ENCODE measurements at regions not wholly inside any gene's neighbourhood (a gene's known extent, or its start where the extent isn't known, plus 50 kb on each side); places are given as distances from the start of the nearest gene placed in this dataset.

DNA sequence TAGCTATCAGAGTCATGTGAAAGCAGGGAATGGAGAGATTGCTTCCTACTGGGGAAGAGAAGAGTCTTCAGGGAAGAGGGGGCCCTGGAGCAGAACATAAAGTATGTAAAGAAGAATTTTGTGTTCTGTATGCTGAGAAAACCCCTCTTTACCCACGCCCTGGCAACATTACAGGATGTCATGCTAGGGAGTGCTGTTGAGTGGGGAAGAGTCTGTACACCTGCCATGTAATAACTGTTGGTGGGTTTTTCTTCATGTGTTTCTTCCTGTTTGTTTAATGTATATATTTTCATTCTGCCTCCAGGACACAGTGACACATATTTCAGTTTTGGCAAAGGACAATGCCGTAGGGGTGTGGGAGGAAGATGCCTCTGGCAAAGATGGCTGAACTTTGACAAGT is 122.8 kb upstream of the LPP start:
- no peaks in the 10 kb centered on the region for H3K27me3 ChIP-seq (replicated peaks in 1 of 4; ENCODE audit: control extremely low read depth in 1 of 4, control insufficient read depth in 3 of 4, insufficient read depth in 4 of 4, low read length in 3 of 4)
- no peak overlapping the region for H3K4me2 ChIP-seq (replicated peaks; ENCODE audit: low read depth, low read length, poor library complexity, severe bottlenecking)
- TF ChIP-seq, protein P1, sequence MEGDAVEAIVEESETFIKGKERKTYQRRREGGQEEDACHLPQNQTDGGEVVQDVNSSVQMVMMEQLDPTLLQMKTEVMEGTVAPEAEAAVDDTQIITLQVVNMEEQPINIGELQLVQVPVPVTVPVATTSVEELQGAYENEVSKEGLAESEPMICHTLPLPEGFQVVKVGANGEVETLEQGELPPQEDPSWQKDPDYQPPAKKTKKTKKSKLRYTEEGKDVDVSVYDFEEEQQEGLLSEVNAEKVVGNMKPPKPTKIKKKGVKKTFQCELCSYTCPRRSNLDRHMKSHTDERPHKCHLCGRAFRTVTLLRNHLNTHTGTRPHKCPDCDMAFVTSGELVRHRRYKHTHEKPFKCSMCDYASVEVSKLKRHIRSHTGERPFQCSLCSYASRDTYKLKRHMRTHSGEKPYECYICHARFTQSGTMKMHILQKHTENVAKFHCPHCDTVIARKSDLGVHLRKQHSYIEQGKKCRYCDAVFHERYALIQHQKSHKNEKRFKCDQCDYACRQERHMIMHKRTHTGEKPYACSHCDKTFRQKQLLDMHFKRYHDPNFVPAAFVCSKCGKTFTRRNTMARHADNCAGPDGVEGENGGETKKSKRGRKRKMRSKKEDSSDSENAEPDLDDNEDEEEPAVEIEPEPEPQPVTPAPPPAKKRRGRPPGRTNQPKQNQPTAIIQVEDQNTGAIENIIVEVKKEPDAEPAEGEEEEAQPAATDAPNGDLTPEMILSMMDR (IDR thresholded peaks at IDR 0.05) = no peak
- TF ChIP-seq EZH2 (IDR thresholded peaks at IDR 0.05; ENCODE audit: borderline replicate concordance, insufficient read depth, low read depth, low read length, poor library complexity, severe bottlenecking) = no peak
- no peak overlapping the region for H3K9ac ChIP-seq (ENCODE audit: low read length)
- no peaks in the 10 kb centered on the region for H3K36me3 ChIP-seq (replicated peaks in 1 of 2; ENCODE audit: control extremely low read depth in 1 of 2, control insufficient read depth in 1 of 2, extremely low read depth in 1 of 2, insufficient read depth in 2 of 2, low read length in 1 of 2)
- H3K27me3 Mint-ChIP-seq = peaks cover 2% of the 10 kb centered on the region
- peak overlapping the region; percentile 53 for H3K27ac Mint-ChIP-seq
- ATAC-seq (ENCODE audit: low read depth) = no peak
- peaks cover 18% of the 10 kb centered on the region for H3K4me1 Mint-ChIP-seq
- ChIA-PET CTCF (interaction anchor here (0.7 to 1.2 kb wide), 3 partner anchors 227 to 541 kb away, joined by 3 to 4 read pairs (median 3); no protein-coding TSS in a partner anchor), POLR2A (interaction anchor here (0.7 kb wide), 1 partner anchor 283 kb away, joined by 3 read pairs; no protein-coding TSS in a partner anchor)
- no peaks in the 10 kb centered on the region for H3K79me2 ChIP-seq (ENCODE audit: control insufficient read depth, insufficient read depth, low read length)
- H3K4me3 ChIP-seq (ENCODE audit: control extremely low read depth in 1 of 5, extremely low read depth in 1 of 5, insufficient read depth in 1 of 5, low read depth in 2 of 5, low read length in 4 of 5) = no peak overlapping the region
- H3K4me1 ChIP-seq (ENCODE audit: control insufficient read depth in 2 of 2, insufficient read depth in 2 of 2, low read length in 2 of 2) = peaks cover 0 to 4% of the 10 kb centered on the region in 2 donors
- intact Hi-C loops (cut with micrococcal nuclease) = no loop called here
- peaks cover 0 to 3% (median 0%) of the 10 kb centered on the region in 3 donors for H3K9me3 ChIP-seq (ENCODE audit: control extremely low read depth in 1 of 3, control insufficient read depth in 2 of 3, insufficient read depth in 1 of 3, low read length in 2 of 3)
- no peak overlapping the region for H3K27ac ChIP-seq (ENCODE audit: low read length in 2 of 2)
- H3K4me3 Mint-ChIP-seq = no peak overlapping the region
- DNase-seq = no peak
- H4K20me1 ChIP-seq (ENCODE audit: control insufficient read depth, insufficient read depth, low read length, poor library complexity, severe bottlenecking) = no peaks in the 10 kb centered on the region
- WGBS (ENCODE audit: insufficient coverage) = no CpG with 5 or more reads among the region's 2 CpGs
- no peak overlapping the region for H2AFZ ChIP-seq (ENCODE audit: insufficient read depth, low read depth, low read length, poor library complexity, severe bottlenecking)
- peaks cover 8% of the 10 kb centered on the region for H3K9me3 Mint-ChIP-seq (ENCODE audit: insufficient read depth)

DNA sequence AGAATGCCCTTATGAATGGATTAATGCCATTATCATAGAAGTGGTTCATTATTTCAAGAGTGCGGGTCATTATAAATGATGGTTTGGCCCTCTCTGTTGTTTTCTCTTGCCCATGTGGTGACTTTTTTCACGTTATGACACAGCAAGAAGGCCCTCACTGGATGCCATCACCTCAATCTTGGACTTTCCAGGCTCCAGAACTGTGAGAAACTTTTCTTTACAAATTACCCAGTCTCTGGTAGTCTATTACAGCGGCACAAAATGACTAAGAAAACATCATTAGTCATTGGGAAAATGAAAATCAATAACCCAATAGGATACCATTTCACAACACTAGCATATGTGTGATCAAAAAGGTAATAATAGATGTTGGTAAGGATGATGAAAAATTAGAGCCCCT is 119.0 kb upstream of the LPP start:
- intact Hi-C loops (cut with micrococcal nuclease) = no loop called here

More for the DNA sequence above, 119.0 kb upstream of the LPP start:
- Histone ChIP-seq H3K9ac (ENCODE audit: low read length) (no peak overlapping the region), H2AFZ (ENCODE audit: insufficient read depth, low read depth, low read length, poor library complexity, severe bottlenecking) (no peak overlapping the region), H3K27me3 (replicated peaks in 1 of 4; ENCODE audit: control extremely low read depth in 1 of 4, control insufficient read depth in 3 of 4, insufficient read depth in 4 of 4, low read length in 3 of 4) (peaks cover 0 to 4% (median 0%) of the 10 kb centered on the region in 4 experiments), H3K9me3 (ENCODE audit: control extremely low read depth in 1 of 3, control insufficient read depth in 2 of 3, insufficient read depth in 1 of 3, low read length in 2 of 3) (peaks cover 0 to 3% (median 0%) of the 10 kb centered on the region in 3 donors), H3K4me2 (replicated peaks; ENCODE audit: low read depth, low read length, poor library complexity, severe bottlenecking) (no peak overlapping the region), H3K4me1 (ENCODE audit: control insufficient read depth in 2 of 2, insufficient read depth in 2 of 2, low read length in 2 of 2) (peaks cover 4 to 6% of the 10 kb centered on the region in 2 donors), H3K27ac (ENCODE audit: low read length in 2 of 2) (no peak overlapping the region), H3K36me3 (replicated peaks in 1 of 2; ENCODE audit: control extremely low read depth in 1 of 2, control insufficient read depth in 1 of 2, extremely low read depth in 1 of 2, insufficient read depth in 2 of 2, low read length in 1 of 2) (no peaks in the 10 kb centered on the region), H3K79me2 (ENCODE audit: control insufficient read depth, insufficient read depth, low read length) (no peaks in the 10 kb centered on the region), H4K20me1 (ENCODE audit: control insufficient read depth, insufficient read depth, low read length, poor library complexity, severe bottlenecking) (no peaks in the 10 kb centered on the region), H3K4me3 (ENCODE audit: control extremely low read depth in 1 of 5, extremely low read depth in 1 of 5, insufficient read depth in 1 of 5, low read depth in 2 of 5, low read length in 4 of 5) (no peak overlapping the region)
- Mint-ChIP-seq H3K4me3 (no peak overlapping the region), H3K9me3 (ENCODE audit: insufficient read depth) (peaks cover 8% of the 10 kb centered on the region), H3K4me1 (peaks cover 21% of the 10 kb centered on the region), H3K27me3 (peaks cover 2% of the 10 kb centered on the region), H3K27ac (no peak overlapping the region)
- ChIA-PET CTCF (no interaction called here), POLR2A (no interaction called here)
- DNase-seq = no peak
- TF ChIP-seq, protein P1 (IDR thresholded peaks at IDR 0.05) = no peak
- no peak for TF ChIP-seq EZH2 (IDR thresholded peaks at IDR 0.05; ENCODE audit: borderline replicate concordance, insufficient read depth, low read depth, low read length, poor library complexity, severe bottlenecking)
- ATAC-seq (ENCODE audit: low read depth) = no peak
- WGBS (ENCODE audit: insufficient coverage) = 85% methylated on average over 2 of the region's 3 CpGs

Measured in B cell (primary cell).